ENCODE measurements at regions not wholly inside any gene's neighbourhood (a gene's known extent, or its start where the extent isn't known, plus 50 kb on each side); places are given as distances from the start of the nearest gene placed in this dataset.
"Not testable (repeated sequence)": the region's sequence is repeated elsewhere in the genome, so short reads cannot be mapped to it uniquely, and the experiment has no call there.

DNA sequence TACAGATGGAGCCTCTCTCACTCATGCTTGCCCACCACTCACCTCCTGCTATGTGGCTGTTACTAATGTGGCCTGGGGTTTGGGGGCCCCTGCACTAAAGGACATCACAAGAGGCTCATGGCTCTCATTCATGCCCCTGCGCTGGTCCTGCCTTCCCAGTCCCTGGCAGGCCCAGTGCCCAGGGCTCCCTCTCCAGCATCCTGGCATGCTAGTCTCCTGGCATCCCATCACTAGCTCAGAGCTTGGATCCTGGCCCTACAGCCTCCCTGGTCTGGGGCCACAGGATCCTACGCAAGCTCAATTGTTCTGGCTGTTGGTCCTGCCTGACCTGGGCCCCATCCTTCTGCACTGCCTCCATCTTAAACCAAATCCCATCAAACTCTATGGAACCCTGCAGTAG lies 685.4 kb downstream of the PTPRU start:
- no peak overlapping the region for H3K4me3 ChIP-seq (ENCODE audit: low read depth, low read length)
- no peak for DNase-seq (ENCODE audit: low read depth)
- TF ChIP-seq, protein P1, sequence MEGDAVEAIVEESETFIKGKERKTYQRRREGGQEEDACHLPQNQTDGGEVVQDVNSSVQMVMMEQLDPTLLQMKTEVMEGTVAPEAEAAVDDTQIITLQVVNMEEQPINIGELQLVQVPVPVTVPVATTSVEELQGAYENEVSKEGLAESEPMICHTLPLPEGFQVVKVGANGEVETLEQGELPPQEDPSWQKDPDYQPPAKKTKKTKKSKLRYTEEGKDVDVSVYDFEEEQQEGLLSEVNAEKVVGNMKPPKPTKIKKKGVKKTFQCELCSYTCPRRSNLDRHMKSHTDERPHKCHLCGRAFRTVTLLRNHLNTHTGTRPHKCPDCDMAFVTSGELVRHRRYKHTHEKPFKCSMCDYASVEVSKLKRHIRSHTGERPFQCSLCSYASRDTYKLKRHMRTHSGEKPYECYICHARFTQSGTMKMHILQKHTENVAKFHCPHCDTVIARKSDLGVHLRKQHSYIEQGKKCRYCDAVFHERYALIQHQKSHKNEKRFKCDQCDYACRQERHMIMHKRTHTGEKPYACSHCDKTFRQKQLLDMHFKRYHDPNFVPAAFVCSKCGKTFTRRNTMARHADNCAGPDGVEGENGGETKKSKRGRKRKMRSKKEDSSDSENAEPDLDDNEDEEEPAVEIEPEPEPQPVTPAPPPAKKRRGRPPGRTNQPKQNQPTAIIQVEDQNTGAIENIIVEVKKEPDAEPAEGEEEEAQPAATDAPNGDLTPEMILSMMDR (conservative IDR thresholded peaks at IDR 0.05; ENCODE audit: low read depth, low read length), result no peak

DNA sequence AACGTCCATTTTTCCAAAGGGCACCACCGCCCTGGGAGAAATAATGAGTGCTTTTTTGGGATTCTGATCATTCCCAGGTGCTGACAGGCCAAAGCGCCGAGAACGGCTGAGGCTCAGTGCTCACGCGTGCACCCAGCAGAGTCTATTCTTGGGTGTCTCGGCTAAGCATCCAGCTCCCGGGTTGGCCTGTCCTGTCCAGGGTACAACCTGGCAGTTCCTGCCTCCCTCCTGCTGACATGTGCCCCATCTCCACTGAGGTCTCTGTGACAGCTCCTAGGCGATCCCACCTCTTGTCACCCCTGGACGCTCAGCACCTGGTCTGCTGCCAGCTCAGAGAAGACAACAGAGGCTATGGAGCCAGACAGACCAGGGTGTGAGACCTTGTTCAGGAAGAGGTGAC lies 684.5 kb downstream of the PTPRU start:
- TF ChIP-seq, protein P1 (conservative IDR thresholded peaks at IDR 0.05; ENCODE audit: low read depth, low read length), result no peak
- DNase-seq (ENCODE audit: low read depth), result no peak
- no peak overlapping the region for H3K4me3 ChIP-seq (ENCODE audit: low read depth, low read length)

DNA sequence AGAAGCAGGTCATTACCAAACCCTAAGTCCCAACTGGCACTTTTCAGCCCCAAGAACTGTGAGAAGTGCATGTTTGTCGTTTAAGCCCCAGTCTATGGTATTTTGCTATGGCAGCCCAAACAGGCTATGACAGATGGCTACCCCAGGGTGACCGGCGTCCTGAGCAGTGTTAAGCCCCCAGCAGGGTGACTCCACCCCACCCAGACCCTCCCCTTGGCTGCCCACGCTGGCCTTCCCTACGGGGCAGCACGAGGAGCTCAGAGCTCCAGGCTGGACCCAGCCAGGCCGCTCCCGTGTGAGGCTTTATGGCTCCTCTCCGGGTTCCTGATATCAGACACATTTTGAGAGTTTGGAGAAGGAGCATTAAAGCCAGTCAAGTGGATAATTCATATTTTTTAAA lies 684.0 kb downstream of the PTPRU start:
- TF ChIP-seq, protein P1 (conservative IDR thresholded peaks at IDR 0.05; ENCODE audit: low read depth, low read length), result no peak
- H3K4me3 ChIP-seq (ENCODE audit: low read depth, low read length), result no peak overlapping the region
- DNase-seq (ENCODE audit: low read depth), result no peak

DNA sequence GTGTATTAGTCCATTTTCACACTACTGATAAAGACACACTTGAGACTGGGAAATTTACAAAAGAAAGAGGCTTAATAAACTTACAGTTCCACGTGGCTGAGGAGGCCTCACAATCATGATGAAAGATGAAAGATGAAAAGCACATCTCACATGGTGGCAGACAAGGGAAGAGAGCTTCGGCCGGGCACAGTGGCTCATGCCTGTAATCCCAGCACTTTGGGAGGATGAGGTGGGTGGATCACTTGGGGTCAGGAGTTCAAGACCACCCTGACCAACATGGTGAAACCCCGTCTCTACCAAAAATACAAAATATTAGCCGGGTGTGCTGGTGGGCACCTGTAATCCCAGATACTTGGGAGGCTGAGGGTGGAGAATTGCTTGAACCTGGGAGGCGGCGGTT lies 682.7 kb downstream of the PTPRU start:
- not testable (repeated sequence) for H3K4me3 ChIP-seq (ENCODE audit: low read depth, low read length); DNase-seq (ENCODE audit: low read depth)

DNA sequence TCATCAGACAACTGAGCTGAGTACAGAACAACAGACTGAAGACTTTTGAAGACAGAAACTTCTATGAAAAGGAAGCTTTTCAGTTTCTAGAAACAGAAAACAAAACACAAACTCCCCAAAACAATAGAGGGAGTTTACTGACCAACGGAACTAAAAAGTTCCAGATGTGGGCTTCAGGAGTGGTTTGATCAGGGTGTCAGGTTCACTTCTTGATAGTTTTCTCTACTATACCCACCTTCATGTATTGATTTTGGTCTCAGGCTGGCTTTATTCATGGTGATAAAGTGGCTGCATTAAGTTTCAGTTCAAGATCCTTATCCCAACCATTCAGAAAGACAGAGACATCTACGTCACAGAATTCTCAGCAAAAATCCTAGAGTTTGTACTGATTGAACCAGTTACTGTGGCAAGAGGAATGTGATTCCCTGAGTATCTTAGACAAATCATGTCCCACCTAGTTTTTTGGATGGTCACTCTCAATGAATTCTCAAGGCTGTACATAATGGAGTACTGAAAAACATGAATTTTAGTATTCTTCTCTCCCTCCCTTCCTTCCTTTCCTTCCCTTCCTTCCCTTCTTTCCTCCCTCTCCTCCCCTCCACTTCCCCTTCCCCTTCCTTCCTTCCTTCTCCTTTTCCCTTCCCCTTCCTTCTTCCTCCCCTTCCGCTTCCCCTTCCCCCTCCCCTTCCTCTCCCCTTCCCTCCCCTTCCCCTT lies 680.5 kb downstream of the PTPRU start:
- no peak for DNase-seq (ENCODE audit: low read depth)
- TF ChIP-seq, protein P1 (conservative IDR thresholded peaks at IDR 0.05; ENCODE audit: low read depth, low read length), result no peak
- no peak overlapping the region for H3K4me3 ChIP-seq (ENCODE audit: low read depth, low read length)

DNA sequence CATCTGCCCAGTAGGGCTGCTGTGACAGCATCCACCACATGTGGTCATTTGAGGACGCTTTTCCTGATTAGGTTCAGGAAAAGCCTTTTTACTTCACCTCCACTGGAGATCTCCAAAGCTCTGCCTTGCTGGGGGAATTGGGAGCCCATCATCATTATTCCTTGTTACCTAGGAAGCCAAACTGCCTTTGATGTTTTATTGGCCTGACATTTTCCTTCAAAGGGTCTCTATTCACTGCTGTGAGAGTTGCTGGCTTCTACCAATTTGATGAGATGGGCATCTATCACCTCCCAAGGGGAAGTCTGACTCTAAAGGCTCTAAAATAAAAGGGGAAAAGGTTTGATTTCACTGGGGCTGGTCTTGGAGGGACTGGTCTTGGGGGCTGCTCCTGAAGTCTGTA lies 678.6 kb downstream of the PTPRU start:
- TF ChIP-seq, protein P1 (conservative IDR thresholded peaks at IDR 0.05; ENCODE audit: low read depth, low read length), result no peak
- no peak for DNase-seq (ENCODE audit: low read depth)
- H3K4me3 ChIP-seq (ENCODE audit: low read depth, low read length), result no peak overlapping the region

DNA sequence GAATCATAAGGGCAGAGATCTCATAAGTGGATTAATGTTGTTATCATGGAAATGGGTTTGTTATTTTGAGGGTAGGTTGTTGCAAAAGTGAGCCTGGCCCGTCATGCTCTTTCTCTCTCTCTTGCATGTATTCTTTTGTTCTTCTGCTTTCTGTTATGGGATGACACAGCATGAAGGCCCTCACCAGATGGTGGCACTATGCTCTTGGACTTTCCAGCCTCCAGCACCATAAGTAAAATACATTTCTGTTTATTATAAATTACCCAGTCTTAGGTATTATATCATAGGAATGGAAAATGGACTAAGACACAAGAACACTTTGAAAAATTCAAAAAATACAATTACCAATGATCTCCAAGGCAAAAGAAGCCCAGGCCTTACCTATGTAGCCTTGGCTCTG lies 676.1 kb downstream of the PTPRU start:
- TF ChIP-seq, protein P1 (conservative IDR thresholded peaks at IDR 0.05; ENCODE audit: low read depth, low read length), result peak; percentile 63
- DNase-seq (ENCODE audit: low read depth), result peak; percentile 59
- H3K4me3 ChIP-seq (ENCODE audit: low read depth, low read length), result no peak overlapping the region

Data from choroid plexus epithelial cell (primary cell).